SK-N-SH treated with all-trans-retinoic acid at 6 μM for 48 hours (cell line): ENCODE measurements at regions not wholly inside any gene's neighbourhood (a gene's known extent, or its start where the extent isn't known, plus 50 kb on each side); places are given as distances from the start of the nearest gene placed in this dataset.

Experiments
- ARNTL ChIP-seq: fragments of 450-650 bp; formaldehyde crosslinking; IDR thresholded peaks from 2 replicates; pipeline ENCODE4 v1.5.0; 2020; ENCODE audit warnings: low read depth, mild to moderate bottlenecking, moderate library complexity, borderline replicate concordance
- BACH2 ChIP-seq: fragments of 250-450 bp; sonication (Bioruptor Pico); IDR thresholded peaks from 2 replicates; pipeline ENCODE4 v1.9.0; 2021; ENCODE audit warnings: mild to moderate bottlenecking, borderline replicate concordance
- CREB5 ChIP-seq: fragments of 250-450 bp; sonication (Bioruptor Pico); IDR thresholded peaks from 2 replicates; pipeline ENCODE4 v1.5.1; 2020; ENCODE audit warnings: low read depth, mild to moderate bottlenecking, moderate library complexity
- CSRNP3 ChIP-seq: fragments of 250-450 bp; sonication (Bioruptor Pico); IDR thresholded peaks from 2 replicates; pipeline ENCODE4 v1.5.1; 2021; ENCODE audit warnings: mild to moderate bottlenecking, moderate library complexity
- PATZ1 ChIP-seq: fragments of 250-450 bp; sonication (Bioruptor Pico); IDR thresholded peaks from 2 replicates; pipeline ENCODE4 v1.8.0; 2020; ENCODE audit warnings: mild to moderate bottlenecking, moderate library complexity, borderline replicate concordance
- RARB ChIP-seq: fragments of 250-450 bp; sonication (Bioruptor Pico); IDR thresholded peaks from 2 replicates; pipeline ENCODE4 v1.8.0; 2021; ENCODE audit warnings: mild to moderate bottlenecking, moderate library complexity
- TOX ChIP-seq: fragments of 250-450 bp; sonication (Bioruptor Pico); IDR thresholded peaks from 2 replicates; pipeline ENCODE4 v1.8.0; 2021; ENCODE audit warnings: mild to moderate bottlenecking, moderate library complexity, borderline replicate concordance
- ZFP30 ChIP-seq: fragments of 450-650 bp; formaldehyde crosslinking; IDR thresholded peaks from 2 replicates; pipeline ENCODE4 v1.5.0; 2022; ENCODE audit warnings: mild to moderate bottlenecking, moderate library complexity
- ZNF565 ChIP-seq: fragments of 450-650 bp; formaldehyde crosslinking; conservative IDR thresholded peaks from 2 replicates; pipeline ENCODE4 v1.5.0; 2020; ENCODE audit warnings: low read depth, mild to moderate bottlenecking, moderate library complexity
- ZNF70 ChIP-seq: fragments of 450-650 bp; formaldehyde crosslinking; IDR thresholded peaks from 2 replicates; pipeline ENCODE4 v1.5.0; 2020; ENCODE audit warnings: mild to moderate bottlenecking, moderate library complexity

GRCh38 chr1:101174722-101175121, 62.1 kb upstream of the S1PR1 start:
- TF ChIP-seq TOX (CRISPR knock-in tag) (no peak; the same call in 1 of the 2 replicates), ZFP30 (CRISPR knock-in tag) (no peak), BACH2 (CRISPR knock-in tag) (no peak), ARNTL (CRISPR knock-in tag) (no peak), RARB (CRISPR knock-in tag) (no peak), CSRNP3 (no peak), PATZ1 (CRISPR knock-in tag) (no peak), CREB5 (CRISPR knock-in tag) (no peak), ZNF565 (no peak), ZNF70 (CRISPR knock-in tag) (no peak)
